Suprapubic skin (tissue), 4 donors: ENCODE measurements at regions not wholly inside any gene's neighbourhood (a gene's known extent, or its start where the extent isn't known, plus 50 kb on each side); places are given as distances from the start of the nearest gene placed in this dataset.

Experiments used
- EP300 ChIP-seq: sonication (generic); formaldehyde crosslinking; IDR thresholded peaks from one replicate; pipeline ENCODE4 v1.6.1; 2017; ENCODE audit warnings: antibody characterized with exemption
- POLR2A ChIP-seq, 2 donors: fragments of 450-650 bp; IDR thresholded peaks; one replicate each; pipeline ENCODE4 v1.6.1; 2017; ENCODE audit warnings: antibody characterized with exemption in 2 of 2, mild to moderate bottlenecking in 2 of 2, moderate library complexity in 2 of 2
- POLR2AphosphoS5 ChIP-seq, 3 donors: sonication (generic); formaldehyde crosslinking; IDR thresholded peaks; one replicate each; pipeline ENCODE4 v1.6.1; 2017; ENCODE audit warnings: antibody characterized with exemption in 3 of 3
- TF ChIP-seq, protein P1 (sequence below), 2 donors: fragments of 200-600 bp in 1 of 2; fragments of 450-650 bp in 1 of 2; sonication (generic) in 1 of 2; IDR thresholded peaks; one replicate each; pipeline ENCODE4 v1.5.1; 2016 to 2019; ENCODE audit warnings: antibody characterized with exemption in 2 of 2, mild to moderate bottlenecking in 1 of 2, moderate library complexity in 1 of 2

DNA sequence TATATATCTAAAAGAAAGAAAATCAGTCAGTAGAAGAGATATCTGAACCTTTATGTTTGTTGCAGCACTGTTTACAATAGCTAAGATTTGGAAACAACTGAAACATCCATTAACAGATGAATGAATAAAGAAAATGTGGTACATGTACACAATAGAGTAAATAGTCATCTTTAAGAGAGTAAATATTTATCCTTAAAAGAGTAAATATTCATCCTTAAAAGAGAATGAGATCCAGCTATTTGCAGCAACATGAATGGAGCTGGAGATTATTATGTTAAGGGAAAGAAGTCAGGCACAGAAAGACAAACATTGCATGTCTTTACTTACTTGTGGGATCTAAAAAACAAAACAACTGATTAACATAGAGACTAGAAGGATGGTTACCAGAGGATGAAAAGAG lies 197.0 kb upstream of the CBLB start:
- TF ChIP-seq, protein P1, sequence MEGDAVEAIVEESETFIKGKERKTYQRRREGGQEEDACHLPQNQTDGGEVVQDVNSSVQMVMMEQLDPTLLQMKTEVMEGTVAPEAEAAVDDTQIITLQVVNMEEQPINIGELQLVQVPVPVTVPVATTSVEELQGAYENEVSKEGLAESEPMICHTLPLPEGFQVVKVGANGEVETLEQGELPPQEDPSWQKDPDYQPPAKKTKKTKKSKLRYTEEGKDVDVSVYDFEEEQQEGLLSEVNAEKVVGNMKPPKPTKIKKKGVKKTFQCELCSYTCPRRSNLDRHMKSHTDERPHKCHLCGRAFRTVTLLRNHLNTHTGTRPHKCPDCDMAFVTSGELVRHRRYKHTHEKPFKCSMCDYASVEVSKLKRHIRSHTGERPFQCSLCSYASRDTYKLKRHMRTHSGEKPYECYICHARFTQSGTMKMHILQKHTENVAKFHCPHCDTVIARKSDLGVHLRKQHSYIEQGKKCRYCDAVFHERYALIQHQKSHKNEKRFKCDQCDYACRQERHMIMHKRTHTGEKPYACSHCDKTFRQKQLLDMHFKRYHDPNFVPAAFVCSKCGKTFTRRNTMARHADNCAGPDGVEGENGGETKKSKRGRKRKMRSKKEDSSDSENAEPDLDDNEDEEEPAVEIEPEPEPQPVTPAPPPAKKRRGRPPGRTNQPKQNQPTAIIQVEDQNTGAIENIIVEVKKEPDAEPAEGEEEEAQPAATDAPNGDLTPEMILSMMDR (IDR thresholded peaks at IDR 0.05) = no peak
- TF ChIP-seq POLR2A (IDR thresholded peaks at IDR 0.05) (no peak), POLR2AphosphoS5 (IDR thresholded peaks at IDR 0.05) (no peak), EP300 (no peak)
